ENCODE measurements at regions not wholly inside any gene's neighbourhood (a gene's known extent, or its start where the extent isn't known, plus 50 kb on each side); places are given as distances from the start of the nearest gene placed in this dataset.
"Not testable (repeated sequence)": the region's sequence is repeated elsewhere in the genome, so short reads cannot be mapped to it uniquely, and the experiment has no call there.

GRCh38 chr11:33443684-33444083, 186.5 kb downstream of the HIPK3 start:
- Histone ChIP-seq H3K9ac (ENCODE audit: low read length) (no peak overlapping the region), H3K36me3 (ENCODE audit: control insufficient read depth, insufficient read depth, low read length, severe bottlenecking) (no peaks in the 10 kb centered on the region), H3K4me3 (ENCODE audit: low read length) (no peak overlapping the region), H3K9me3 (ENCODE audit: control insufficient read depth, low read length) (no peaks in the 10 kb centered on the region), H3K27me3 (replicated peaks; ENCODE audit: control insufficient read depth, insufficient read depth, low read length) (no peaks in the 10 kb centered on the region), H3K4me1 (ENCODE audit: control insufficient read depth, insufficient read depth, low read length) (peaks cover 19% of the 10 kb centered on the region)
- no peak for DNase-seq (ENCODE audit: low read depth)

DNA sequence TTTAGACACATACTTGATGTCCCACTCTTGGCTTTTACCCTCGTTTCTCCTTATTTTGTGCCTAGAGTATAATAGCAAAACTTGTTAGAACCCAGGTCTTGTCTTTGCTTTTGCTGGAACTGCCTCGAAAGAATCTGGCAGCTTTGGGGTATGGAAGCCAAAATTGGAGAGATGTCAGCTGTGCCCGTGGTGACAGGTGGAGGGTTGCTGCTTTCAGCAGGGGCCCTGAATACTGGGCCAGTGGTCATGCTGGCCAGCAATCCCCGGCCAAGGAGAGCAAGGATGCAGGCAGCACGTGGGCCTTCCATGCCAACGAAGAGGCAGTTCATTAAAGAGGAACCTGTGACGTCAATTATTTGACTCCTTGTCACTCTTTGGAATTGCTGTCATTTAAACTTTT, 181.1 kb downstream of the HIPK3 start:
- H3K9me3 ChIP-seq (ENCODE audit: control insufficient read depth, low read length), result no peaks in the 10 kb centered on the region
- no peaks in the 10 kb centered on the region for H3K27me3 ChIP-seq (replicated peaks; ENCODE audit: control insufficient read depth, insufficient read depth, low read length)
- H3K4me3 ChIP-seq (ENCODE audit: low read length), result no peak overlapping the region
- H3K9ac ChIP-seq (ENCODE audit: low read length), result no peak overlapping the region
- DNase-seq (ENCODE audit: low read depth), result no peak
- no peaks in the 10 kb centered on the region for H3K4me1 ChIP-seq (ENCODE audit: control insufficient read depth, insufficient read depth, low read length)
- H3K36me3 ChIP-seq (ENCODE audit: control insufficient read depth, insufficient read depth, low read length, severe bottlenecking), result no peaks in the 10 kb centered on the region

DNA sequence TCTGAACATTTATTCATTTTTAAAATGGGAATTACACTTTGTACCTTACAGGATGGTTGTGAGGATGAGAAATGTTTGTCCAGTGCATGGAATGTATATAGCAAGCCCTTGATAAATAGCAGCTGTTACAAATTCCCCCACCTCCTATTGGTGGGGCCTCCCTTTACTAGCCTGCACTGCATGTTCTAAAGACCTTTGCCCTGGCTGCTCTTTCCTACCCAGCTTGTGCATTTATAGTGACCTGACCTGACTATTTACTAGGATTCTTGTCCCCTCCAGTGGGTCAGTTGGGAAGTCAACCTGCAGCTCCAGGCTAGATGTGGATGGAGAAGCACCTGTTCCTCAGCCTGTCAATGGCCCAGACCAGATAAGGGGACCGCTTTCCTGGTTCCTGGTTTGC, 180.3 kb downstream of the HIPK3 start:
- Histone ChIP-seq H3K9ac (ENCODE audit: low read length) (no peak overlapping the region), H3K4me3 (ENCODE audit: low read length) (no peak overlapping the region), H3K27me3 (replicated peaks; ENCODE audit: control insufficient read depth, insufficient read depth, low read length) (no peaks in the 10 kb centered on the region), H3K36me3 (ENCODE audit: control insufficient read depth, insufficient read depth, low read length, severe bottlenecking) (no peaks in the 10 kb centered on the region), H3K9me3 (ENCODE audit: control insufficient read depth, low read length) (no peaks in the 10 kb centered on the region), H3K4me1 (ENCODE audit: control insufficient read depth, insufficient read depth, low read length) (no peaks in the 10 kb centered on the region)
- DNase-seq (ENCODE audit: low read depth), result no peak

DNA sequence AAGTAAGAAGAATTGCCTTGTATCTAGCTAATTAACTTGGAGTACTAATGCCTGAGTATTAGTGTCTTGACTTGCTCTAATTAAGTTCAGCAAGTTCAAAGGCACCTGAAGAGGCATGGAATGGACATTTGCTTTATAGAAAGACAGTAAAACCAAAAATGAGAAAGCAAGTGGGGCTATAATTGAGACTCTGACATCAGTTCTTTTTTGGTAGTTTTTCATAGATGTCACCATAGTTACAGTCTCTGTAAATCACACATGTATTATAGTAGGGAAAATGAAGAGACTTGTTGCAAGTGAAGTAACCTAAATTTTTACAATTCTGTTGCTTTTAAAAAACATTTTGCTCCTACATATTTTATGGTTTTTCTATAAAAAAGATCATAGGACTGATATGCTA, 178.0 kb downstream of the HIPK3 start:
- no peaks in the 10 kb centered on the region for H3K36me3 ChIP-seq (ENCODE audit: control insufficient read depth, insufficient read depth, low read length, severe bottlenecking)
- no peaks in the 10 kb centered on the region for H3K9me3 ChIP-seq (ENCODE audit: control insufficient read depth, low read length)
- no peak overlapping the region for H3K9ac ChIP-seq (ENCODE audit: low read length)
- no peak for DNase-seq (ENCODE audit: low read depth)
- no peaks in the 10 kb centered on the region for H3K27me3 ChIP-seq (replicated peaks; ENCODE audit: control insufficient read depth, insufficient read depth, low read length)
- no peak overlapping the region for H3K4me3 ChIP-seq (ENCODE audit: low read length)
- no peaks in the 10 kb centered on the region for H3K4me1 ChIP-seq (ENCODE audit: control insufficient read depth, insufficient read depth, low read length)

GRCh38 chr11:33434294-33434693, 177.1 kb downstream of the HIPK3 start:
- Histone ChIP-seq H3K4me1 (ENCODE audit: control insufficient read depth, insufficient read depth, low read length) (no peaks in the 10 kb centered on the region), H3K9me3 (ENCODE audit: control insufficient read depth, low read length) (no peaks in the 10 kb centered on the region), H3K4me3 (ENCODE audit: low read length) (no peak overlapping the region)

DNA sequence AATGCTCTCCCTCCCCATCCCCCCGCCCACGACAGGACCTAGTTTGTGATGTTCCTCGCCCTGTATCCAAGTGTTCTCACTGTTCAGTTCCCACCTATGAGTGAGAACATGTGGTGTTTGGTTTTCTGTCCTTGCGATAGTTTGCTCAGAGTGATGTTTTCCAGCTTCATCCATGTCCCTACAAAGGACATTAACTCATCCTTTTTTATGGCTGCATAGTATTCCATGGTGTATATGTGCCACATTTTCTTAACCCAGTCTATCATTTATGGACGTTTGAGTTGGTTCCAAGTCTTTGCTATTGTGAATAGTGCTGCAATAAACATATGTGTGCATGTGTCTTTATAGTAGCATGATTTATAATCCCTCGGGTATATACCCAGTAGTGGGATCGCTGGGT, 171.3 kb downstream of the HIPK3 start:
- H3K9ac ChIP-seq (ENCODE audit: low read length); H3K27me3 ChIP-seq (replicated peaks; ENCODE audit: control insufficient read depth, insufficient read depth, low read length); H3K4me3 ChIP-seq (ENCODE audit: low read length); H3K9me3 ChIP-seq (ENCODE audit: control insufficient read depth, low read length); H3K36me3 ChIP-seq (ENCODE audit: control insufficient read depth, insufficient read depth, low read length, severe bottlenecking); DNase-seq (ENCODE audit: low read depth); H3K4me1 ChIP-seq (ENCODE audit: control insufficient read depth, insufficient read depth, low read length): not testable (repeated sequence)

More at GRCh38 chr11:33434294-33434693, 177.1 kb downstream of the HIPK3 start:
- Histone ChIP-seq H3K36me3 (ENCODE audit: control insufficient read depth, insufficient read depth, low read length, severe bottlenecking) (no peaks in the 10 kb centered on the region), H3K9ac (ENCODE audit: low read length) (no peak overlapping the region), H3K27me3 (replicated peaks; ENCODE audit: control insufficient read depth, insufficient read depth, low read length) (no peaks in the 10 kb centered on the region)
- DNase-seq (ENCODE audit: low read depth), result no peak

- Histone ChIP-seq H3K4me3 (ENCODE audit: low read length) (no peak overlapping the region), H3K9me3 (ENCODE audit: control insufficient read depth, low read length) (no peaks in the 10 kb centered on the region), H3K4me1 (ENCODE audit: control insufficient read depth, insufficient read depth, low read length) (peaks cover 5% of the 10 kb centered on the region), H3K27me3 (replicated peaks; ENCODE audit: control insufficient read depth, insufficient read depth, low read length) (no peaks in the 10 kb centered on the region), H3K9ac (ENCODE audit: low read length) (no peak overlapping the region), H3K36me3 (ENCODE audit: control insufficient read depth, insufficient read depth, low read length, severe bottlenecking) (no peaks in the 10 kb centered on the region)
- DNase-seq (ENCODE audit: low read depth), result no peak
These were observed 163.9 kb downstream of the HIPK3 start for GRCh38 chr11:33420959-33421566.

DNA sequence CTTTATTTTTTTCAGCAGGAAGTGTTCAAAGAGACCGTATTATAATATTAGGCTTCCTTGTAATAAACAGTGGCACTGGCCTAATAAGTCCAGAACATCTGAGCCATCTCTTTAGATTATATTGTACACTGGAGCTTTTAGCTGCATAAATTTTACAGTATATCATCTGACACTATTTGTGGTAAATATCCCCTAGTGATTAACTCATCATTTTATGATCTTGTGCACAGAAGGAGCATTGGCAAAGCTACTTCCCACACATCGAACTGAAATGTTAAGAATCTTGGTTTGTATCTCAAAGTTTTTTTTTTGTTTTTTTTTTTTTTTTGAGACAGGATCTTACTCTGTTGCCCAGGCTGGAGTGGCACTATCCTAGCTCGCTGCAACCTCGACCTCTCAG, 162.7 kb downstream of the HIPK3 start:
- no peak for DNase-seq (ENCODE audit: low read depth)
- Histone ChIP-seq H3K36me3 (ENCODE audit: control insufficient read depth, insufficient read depth, low read length, severe bottlenecking) (no peaks in the 10 kb centered on the region), H3K9ac (ENCODE audit: low read length) (no peak overlapping the region)

DNA sequence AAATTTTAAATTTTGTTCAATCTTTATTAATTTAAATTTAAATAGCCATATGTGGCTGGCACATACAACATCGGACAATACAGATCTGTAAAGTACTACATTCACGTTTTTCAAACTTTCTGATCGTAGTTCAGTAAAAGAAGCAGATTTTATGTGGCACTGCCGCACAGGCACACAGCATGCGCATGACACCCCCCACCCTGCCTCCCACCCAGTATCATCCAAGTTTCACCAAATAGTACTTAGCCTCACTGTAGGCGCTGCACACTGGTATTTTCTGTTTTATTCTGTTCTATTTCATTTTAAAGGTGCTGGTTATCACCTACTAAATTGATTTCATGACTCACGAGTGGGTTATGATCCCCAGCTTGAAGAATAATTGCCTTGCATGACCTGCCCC, 159.9 kb downstream of the HIPK3 start:
- H3K9ac ChIP-seq (ENCODE audit: low read length), result no peak overlapping the region
- H3K9me3 ChIP-seq (ENCODE audit: control insufficient read depth, low read length), result no peaks in the 10 kb centered on the region
- DNase-seq (ENCODE audit: low read depth), result no peak
- no peaks in the 10 kb centered on the region for H3K36me3 ChIP-seq (ENCODE audit: control insufficient read depth, insufficient read depth, low read length, severe bottlenecking)
- H3K27me3 ChIP-seq (replicated peaks; ENCODE audit: control insufficient read depth, insufficient read depth, low read length), result no peaks in the 10 kb centered on the region
- no peak overlapping the region for H3K4me3 ChIP-seq (ENCODE audit: low read length)
- H3K4me1 ChIP-seq (ENCODE audit: control insufficient read depth, insufficient read depth, low read length), result peaks cover 15% of the 10 kb centered on the region

More for the DNA sequence above, 162.7 kb downstream of the HIPK3 start:
- H3K9me3 ChIP-seq (ENCODE audit: control insufficient read depth, low read length), result no peaks in the 10 kb centered on the region
- H3K4me3 ChIP-seq (ENCODE audit: low read length), result no peak overlapping the region
- no peaks in the 10 kb centered on the region for H3K27me3 ChIP-seq (replicated peaks; ENCODE audit: control insufficient read depth, insufficient read depth, low read length)
- H3K4me1 ChIP-seq (ENCODE audit: control insufficient read depth, insufficient read depth, low read length), result peaks cover 5% of the 10 kb centered on the region

- H3K9me3 ChIP-seq (ENCODE audit: control insufficient read depth, low read length), result no peaks in the 10 kb centered on the region
These were observed 156.1 kb downstream of the HIPK3 start for GRCh38 chr11:33413301-33413700.

GRCh38 chr11:33412241-33412640, 155.1 kb downstream of the HIPK3 start:
- H3K36me3 ChIP-seq (ENCODE audit: control insufficient read depth, insufficient read depth, low read length, severe bottlenecking), result no peaks in the 10 kb centered on the region
- peaks cover 10% of the 10 kb centered on the region for H3K4me1 ChIP-seq (ENCODE audit: control insufficient read depth, insufficient read depth, low read length)
- H3K9me3 ChIP-seq (ENCODE audit: control insufficient read depth, low read length), result no peaks in the 10 kb centered on the region

More at GRCh38 chr11:33413301-33413700, 156.1 kb downstream of the HIPK3 start:
- no peaks in the 10 kb centered on the region for H3K36me3 ChIP-seq (ENCODE audit: control insufficient read depth, insufficient read depth, low read length, severe bottlenecking)
- H3K27me3 ChIP-seq (replicated peaks; ENCODE audit: control insufficient read depth, insufficient read depth, low read length), result no peaks in the 10 kb centered on the region
- no peak overlapping the region for H3K4me3 ChIP-seq (ENCODE audit: low read length)
- peaks cover 10% of the 10 kb centered on the region for H3K4me1 ChIP-seq (ENCODE audit: control insufficient read depth, insufficient read depth, low read length)
- H3K9ac ChIP-seq (ENCODE audit: low read length), result no peak overlapping the region
- DNase-seq (ENCODE audit: low read depth), result no peak

GRCh38 chr11:33411751-33412150, 154.6 kb downstream of the HIPK3 start:
- H3K27me3 ChIP-seq (replicated peaks; ENCODE audit: control insufficient read depth, insufficient read depth, low read length), result no peaks in the 10 kb centered on the region
- H3K36me3 ChIP-seq (ENCODE audit: control insufficient read depth, insufficient read depth, low read length, severe bottlenecking), result no peaks in the 10 kb centered on the region
- H3K4me1 ChIP-seq (ENCODE audit: control insufficient read depth, insufficient read depth, low read length), result peaks cover 10% of the 10 kb centered on the region
- no peak overlapping the region for H3K9ac ChIP-seq (ENCODE audit: low read length)
- no peak overlapping the region for H3K4me3 ChIP-seq (ENCODE audit: low read length)
- no peak for DNase-seq (ENCODE audit: low read depth)
- no peaks in the 10 kb centered on the region for H3K9me3 ChIP-seq (ENCODE audit: control insufficient read depth, low read length)

More at GRCh38 chr11:33412241-33412640, 155.1 kb downstream of the HIPK3 start:
- Histone ChIP-seq H3K4me3 (ENCODE audit: low read length) (no peak overlapping the region), H3K27me3 (replicated peaks; ENCODE audit: control insufficient read depth, insufficient read depth, low read length) (no peaks in the 10 kb centered on the region), H3K9ac (ENCODE audit: low read length) (no peak overlapping the region)
- no peak for DNase-seq (ENCODE audit: low read depth)

Measured in adipocyte (in vitro differentiated cells).